GM19328 (cell line): ENCODE measurements at regions not wholly inside any gene's neighbourhood (a gene's known extent, or its start where the extent isn't known, plus 50 kb on each side); places are given as distances from the start of the nearest gene placed in this dataset.
"Not testable (repeated sequence)": the region's sequence is repeated elsewhere in the genome, so short reads cannot be mapped to it uniquely, and the experiment has no call there.

Experiments
- ATAC-seq: cut with Tn5 transposase; IDR thresholded peaks from one replicate; pipeline ENCODE4 v1.9.1; 2021; ENCODE audit warnings: mild to moderate bottlenecking, moderate library complexity; ENCODE audit not compliant: unreplicated experiment

DNA sequence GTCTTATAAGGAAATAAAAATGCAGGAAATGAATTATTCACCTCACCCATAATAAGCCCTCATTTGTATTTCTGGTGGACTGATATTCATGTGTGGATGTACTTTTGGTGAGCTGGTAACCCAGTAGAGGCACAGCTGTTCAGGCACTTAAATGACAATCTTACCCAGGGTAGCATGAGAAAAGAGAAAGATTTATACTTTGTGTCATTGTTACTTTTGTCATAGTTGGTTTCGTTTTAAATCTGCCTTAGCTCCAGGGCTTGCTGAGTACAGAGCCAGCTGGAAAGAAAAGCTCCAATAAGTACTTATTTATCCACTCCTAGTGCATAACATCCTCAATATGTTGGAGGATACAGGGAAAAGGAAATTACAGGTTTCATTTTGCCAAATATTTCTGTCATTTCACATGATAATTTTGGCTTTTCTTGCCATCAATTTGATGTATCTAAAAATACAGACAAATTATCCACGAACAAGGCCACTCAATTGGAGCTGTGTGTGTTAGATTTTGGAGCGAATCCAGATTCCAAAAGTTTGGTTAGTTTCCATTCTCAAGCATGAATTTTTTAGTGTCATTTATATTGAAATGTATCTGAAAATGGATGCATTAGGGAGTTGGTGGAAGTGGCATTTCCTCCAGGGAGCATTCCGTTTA lies 1276.1 kb upstream of the FAM98A start:
- ATAC-seq = no peak

DNA sequence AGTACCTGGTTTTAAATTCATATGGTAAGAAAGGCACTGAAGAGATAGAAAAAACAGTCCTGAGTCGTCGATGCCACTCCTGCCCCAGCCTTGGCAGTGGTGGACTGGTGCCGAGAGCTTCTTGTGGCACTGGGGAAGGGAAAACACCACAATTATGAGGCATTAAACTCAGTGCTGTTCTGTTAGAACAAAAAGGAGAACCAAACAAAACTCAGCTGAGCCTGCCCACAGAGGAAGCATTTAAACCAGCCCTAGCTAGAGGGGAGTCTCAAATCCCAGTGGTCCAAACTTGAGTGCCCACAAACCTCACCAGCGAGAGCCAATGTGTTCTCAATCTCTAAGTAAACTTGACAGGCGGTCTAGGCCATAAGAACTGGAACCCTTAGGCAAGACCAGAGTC lies 1254.5 kb upstream of the FAM98A start:
- ATAC-seq = no peak

DNA sequence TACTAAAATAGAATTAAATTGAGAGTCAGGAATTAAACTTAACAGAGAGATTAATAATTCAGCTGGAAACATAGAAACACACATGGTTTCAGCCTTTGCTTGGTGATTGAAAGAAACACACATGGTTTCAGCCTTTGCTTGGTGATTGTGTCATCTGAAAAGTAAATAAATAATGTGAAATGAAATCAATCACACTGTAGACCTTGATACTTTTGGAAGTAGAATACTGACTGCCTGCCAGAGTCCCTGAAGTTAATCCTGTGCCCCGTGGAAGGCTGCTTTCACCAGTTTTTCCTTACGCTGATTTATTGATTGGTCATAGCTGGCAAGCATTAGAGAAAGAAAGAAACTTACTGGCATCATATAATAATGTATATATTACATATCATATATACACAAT lies 1252.7 kb upstream of the FAM98A start:
- ATAC-seq = no peak

DNA sequence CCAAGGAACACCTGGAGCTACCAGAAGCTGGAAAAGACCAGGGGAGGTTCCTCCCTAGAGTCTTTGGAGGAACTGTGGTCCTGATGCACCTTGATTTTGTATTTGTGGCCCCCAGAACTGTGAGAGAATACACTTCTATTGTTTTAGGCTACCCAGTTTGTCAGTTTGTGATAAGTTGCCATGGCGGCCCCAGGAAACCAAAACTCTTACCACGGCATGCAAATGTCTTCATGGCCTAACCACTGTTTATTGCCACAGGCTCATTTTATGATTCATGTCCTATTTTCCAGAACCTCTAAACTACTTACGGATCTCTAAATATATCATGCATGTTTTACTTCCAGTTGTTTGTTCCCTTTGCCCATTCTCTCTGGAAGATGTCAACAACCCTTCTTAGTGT lies 1250.7 kb upstream of the FAM98A start:
- no peak for ATAC-seq

DNA sequence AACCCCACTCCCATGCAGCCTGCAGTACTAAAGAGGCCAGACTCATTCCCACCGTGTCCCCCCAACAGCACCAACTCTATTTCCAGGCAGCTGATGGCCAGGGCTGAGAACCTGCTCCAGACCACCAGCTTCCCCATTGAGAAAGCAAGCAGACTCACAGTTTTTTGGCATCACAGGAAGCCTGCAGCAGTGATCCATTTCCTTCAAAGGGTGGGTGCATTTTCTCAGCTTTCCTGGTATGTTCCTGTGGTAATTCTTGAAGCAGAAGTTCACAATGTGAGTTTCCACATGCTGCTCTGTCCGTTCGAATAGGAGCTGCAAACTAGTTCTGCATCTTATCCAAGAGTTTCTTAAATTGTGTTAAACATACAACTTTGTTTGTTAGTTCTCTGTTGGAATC lies 1249.6 kb upstream of the FAM98A start:
- ATAC-seq = no peak

DNA sequence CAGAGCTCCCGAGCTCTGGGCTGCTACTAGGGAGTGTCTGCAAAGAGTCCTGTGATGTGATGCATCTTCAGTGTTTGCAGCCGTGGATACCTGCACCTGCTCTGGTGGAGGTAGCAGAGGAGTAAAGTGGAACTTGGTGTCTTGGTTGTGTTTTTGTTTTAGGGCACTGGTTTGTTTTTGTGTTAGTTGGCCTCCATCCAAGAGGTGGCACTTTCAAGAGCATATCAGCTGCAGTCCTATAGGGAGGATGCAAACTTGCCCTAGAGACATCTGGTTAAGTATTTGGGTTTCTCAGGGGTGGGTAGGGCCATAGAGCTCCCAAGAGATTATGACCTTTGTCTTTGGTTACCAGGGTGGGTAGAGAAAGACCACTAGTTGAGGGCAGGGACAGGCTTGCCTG lies 1249.0 kb upstream of the FAM98A start:
- ATAC-seq = no peak

DNA sequence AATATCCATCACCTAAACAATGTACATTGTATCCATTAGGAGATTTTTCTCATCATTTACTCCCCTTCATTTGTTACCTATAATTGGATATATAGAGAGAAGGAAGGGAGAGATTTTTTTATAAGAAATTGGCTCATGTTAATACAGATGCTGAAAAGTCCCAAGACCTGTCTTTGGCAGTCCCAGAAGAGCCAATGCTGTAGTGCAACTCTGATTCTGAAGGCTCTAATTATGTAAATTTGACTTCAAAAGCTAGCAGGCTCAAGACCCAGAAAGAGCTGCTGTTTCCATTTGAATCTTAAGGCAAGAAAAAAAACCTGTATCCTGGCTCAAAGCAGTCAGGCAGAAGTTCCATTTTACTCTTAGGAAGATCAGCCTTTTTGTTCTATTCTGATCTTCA lies 1245.5 kb upstream of the FAM98A start:
- ATAC-seq = no peak

DNA sequence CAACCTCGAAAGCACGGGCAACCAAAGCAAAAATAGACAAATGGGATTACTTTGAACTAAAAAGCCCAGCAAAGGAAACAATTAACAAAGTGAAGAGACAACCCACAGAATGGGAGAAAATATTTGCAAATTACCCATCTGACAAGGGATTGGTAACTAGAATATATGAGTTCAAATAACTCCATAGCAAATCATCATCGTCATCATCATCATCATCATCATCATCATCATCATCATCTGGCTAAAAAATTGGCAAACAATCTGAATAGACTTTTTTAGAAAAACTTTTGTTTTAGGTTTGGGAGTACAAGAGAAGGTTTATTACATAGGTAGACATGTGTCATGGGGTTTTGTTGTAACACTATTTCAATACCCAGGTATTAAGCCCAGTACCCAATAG lies 1239.3 kb upstream of the FAM98A start:
- ATAC-seq = no peak

DNA sequence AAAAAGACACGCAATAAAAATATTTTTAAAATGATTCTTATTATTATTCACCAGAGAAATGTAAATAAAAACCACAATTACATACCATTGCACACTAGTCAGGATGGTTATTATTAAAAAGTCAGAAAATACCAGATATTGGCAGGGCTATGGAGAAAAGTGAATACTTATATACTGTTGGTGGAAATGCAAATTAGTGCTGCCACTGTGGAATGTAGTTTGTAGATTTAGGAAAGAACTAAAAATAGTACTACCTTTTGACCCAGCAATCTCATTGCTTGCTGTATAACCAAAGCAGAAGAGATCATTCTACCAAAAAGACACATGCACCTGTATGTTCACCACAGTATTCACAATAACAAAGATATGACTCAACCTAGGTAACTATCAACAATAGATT lies 1237.3 kb upstream of the FAM98A start:
- ATAC-seq = no peak

DNA sequence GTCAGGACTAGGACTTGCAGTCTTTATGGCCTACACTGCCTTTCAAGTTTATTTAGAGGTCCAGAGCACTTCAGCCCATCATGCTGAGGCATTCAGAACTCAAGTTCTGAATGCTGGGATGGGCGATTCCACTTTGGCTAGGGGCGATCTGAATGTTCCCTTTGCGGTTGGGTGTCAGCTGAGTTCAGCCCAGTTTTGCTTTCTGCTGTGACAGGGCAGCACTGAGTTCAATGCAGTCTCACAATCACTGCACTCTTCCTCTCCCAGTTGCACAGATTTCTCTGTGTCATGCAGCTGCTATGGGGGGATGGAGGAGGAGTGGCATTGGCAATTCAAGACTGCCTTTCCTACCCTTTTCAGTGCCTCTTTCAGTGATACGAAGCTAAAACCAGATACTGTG lies 1232.0 kb upstream of the FAM98A start:
- no peak for ATAC-seq

DNA sequence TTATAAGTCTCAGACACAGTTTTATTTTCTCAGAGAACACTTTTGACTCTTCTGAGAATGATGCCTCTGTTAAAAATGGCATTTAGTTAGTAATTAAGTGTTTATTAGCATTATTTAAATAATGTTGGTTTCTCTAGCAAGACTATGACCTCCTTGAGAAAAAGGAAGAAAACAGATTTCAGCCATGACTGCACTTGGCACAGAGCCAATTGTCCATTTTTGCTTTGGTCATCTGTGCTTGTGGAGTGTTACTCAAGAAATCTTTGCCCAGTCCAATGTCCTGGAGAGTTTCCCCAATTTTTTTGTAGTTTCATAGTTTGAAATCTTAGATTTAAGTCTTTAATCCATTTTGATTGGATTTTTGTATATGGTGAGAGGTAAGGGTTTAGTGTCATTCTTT lies 1229.4 kb upstream of the FAM98A start:
- ATAC-seq = no peak

DNA sequence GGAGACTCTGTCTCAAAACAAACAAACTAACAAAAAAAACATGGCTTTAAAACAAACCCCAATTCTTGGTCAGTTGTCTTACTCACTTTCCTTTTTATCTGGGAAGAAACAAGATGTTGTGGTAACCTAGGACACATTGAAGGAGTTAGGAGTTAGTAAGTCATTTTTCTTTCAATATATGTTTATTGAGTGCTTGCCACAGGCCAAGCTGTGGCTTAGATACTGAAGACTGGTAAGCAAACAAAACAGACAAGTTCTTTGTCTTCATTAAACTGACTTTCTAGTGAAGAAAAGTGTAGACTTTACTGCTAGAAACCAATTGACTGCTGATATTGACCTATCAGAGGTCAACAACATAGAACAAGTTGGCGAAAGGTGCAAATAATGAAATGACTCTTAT lies 1228.3 kb upstream of the FAM98A start:
- ATAC-seq = no peak

DNA sequence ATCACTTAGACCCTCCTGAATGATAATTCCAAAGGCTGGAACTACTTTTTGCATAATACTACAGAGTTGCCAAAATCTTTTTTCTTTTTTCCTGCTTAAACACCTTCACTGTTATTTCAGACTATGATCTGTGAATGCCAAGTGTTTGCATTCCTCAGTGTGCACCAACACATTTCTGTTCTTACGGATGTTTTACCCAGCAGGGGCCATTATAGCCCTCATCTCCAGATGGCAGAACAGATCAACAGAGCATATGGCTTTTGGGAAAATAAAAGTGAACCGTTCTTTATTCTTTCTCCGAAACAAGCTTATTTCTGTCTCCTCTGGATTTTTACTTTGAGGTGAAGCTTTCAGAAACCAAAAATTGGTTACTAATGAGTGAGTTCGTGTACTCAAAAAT lies 1226.6 kb upstream of the FAM98A start:
- no peak for ATAC-seq

DNA sequence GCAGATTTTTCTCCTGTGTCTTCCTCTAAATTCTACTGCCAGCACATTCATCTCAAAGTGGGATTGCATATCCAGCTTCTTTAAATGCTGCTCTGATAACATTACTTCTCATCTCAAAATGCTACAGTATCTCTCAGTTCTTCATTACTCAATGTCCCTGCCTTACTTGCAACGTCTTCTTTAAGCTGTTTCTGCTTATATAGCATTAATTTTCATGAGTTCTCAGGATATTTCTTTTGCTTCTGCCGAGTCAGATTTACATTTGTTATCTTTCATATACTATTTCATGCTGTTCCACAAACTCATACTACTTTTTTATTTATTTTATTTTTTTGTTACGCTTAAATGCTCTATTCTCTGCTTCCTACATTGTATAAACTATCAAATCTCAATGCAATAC lies 1223.5 kb upstream of the FAM98A start:
- no peak for ATAC-seq

DNA sequence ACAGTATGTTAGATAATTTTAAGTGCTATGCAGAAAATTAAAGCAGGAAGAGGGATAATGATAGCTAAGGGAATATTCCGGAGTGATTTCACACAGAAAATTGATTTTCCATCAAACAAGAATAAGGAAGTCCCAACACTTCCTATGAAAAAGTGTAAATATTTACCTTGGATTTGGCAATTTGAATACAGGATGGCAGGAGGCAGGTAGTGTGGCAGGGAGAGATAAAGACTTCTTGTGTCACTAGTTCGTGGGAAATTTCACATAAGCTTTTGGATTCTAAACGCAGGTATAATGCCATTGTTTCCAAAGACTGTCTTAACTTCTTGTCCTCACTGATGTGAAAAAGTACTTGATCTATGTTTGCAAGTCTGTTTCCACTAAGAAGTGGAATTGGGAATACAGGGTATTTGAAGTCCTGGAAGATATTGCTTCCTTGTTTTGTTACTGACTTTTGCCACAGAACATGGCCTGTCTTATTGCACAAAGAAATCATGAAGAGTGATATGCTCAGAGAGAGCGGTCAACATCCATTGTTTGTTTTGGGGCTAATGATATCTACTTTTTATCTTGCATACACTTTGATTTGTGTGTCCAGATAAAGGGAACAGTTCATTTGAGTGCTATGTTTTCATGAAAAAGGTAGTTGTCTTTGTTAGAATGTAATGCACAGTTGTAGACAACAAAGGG lies 1216.1 kb upstream of the FAM98A start:
- no peak for ATAC-seq

DNA sequence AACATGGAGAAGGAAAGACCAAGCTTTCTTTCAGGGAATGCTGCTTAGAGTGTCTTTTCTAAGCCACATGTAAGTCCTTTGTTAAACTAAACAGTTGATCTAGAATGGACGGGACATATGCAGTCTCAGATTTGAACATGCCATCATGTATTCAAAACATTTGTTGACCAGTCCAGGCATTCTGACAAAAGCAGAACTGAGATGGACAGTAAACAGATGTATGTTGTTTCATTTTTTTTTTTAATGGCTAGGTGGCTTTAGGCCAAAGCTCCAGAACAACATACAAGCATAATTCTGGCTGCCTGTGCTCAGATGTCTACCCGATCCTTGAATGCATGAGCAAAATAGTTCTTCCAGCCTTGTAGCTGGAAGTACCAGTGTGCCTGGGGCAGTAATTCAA lies 1211.4 kb upstream of the FAM98A start:
- no peak for ATAC-seq

DNA sequence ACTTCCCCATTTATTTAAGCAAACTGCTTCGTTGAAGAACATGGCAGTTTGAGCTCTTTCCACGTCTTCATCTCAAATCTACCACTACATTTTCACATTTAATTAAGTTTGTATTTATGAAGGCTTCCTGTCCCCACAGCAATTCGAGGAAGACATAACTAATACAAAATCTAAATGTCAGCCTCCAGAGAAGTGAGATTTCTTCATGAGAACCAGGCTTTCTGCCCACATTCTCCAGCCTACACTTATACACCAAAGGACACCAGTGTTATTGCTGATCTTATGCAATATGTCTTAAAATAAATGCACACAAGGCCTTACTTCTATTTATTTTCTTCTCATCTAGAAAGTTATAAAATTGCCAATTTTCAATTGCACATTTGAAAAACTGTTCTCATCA lies 1209.3 kb upstream of the FAM98A start:
- no peak for ATAC-seq

DNA sequence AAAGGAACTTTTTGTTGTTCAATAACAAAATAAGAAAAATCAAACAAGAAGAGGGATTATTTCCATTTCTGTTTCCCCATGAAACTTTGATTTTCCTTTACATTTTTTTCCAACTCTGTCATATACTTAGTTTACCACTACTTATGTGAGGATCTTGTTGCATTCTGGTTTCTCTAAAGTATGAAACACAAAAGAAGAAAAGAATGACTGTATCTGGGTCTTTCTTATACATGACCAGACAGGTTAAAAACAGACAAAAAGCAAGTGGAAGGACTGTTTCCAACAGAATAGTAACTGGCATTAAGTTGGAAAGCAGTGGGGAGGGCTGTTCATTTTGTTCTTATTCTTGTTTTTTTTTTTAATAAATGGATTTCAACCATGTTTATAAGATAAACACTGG lies 1207.8 kb upstream of the FAM98A start:
- ATAC-seq = no peak

DNA sequence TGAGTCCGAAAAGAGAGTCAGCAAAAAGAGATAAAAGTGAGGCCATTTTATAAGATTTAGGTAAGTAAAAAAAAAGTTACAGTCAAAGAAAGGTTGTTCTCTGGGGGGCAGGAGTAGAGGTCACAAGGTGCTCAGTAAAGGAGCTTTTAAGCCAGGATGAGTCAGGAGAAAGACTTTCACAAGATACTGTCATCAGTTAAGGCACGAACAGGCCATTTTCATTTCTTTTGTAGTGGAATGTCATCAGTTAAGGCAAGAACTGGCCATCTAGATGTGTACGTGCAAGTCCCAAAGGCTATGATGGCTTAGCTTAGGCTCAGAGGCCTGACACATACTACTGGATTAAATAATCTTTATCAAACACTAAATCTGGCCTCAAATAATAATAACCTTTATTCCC lies 1207.3 kb upstream of the FAM98A start:
- ATAC-seq = no peak

DNA sequence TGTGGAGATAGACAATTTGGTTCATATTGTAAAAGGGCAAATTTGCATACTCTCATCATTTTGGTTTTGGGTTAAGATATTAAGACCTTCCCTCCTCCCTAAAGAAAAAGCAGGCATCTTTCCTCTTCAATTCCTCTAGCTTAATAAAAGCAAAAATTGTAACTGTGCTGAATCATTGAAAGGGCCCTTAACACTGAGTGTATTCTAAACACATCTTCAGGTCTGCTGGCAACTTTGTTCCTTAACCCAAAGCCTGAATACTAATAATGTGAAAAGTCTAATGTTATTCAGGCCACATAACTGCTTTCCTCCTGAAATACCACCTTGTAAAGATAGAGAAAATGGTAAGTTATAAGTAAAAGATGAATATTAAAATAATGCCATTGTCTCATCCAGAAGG lies 1200.5 kb upstream of the FAM98A start:
- no peak for ATAC-seq

DNA sequence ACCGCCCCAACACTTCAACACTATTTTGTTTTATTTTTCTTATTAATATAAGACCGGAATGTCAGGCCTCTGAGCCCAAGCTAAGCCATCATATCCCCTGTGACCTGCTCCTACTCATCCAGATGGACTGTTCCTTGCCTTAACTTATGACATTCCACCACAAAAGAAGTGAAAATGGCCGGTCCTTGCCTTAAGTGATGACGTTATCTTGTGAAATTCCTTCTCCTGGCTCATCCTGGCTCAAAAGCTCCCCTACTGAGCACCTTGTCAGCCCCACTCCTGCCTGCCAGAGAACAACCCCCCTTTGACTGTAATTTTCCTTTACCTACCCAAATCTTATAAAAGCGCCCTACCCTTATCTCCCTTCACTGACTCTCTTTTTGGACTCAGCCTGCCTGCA lies 1196.5 kb upstream of the FAM98A start:
- ATAC-seq = not testable (repeated sequence)

DNA sequence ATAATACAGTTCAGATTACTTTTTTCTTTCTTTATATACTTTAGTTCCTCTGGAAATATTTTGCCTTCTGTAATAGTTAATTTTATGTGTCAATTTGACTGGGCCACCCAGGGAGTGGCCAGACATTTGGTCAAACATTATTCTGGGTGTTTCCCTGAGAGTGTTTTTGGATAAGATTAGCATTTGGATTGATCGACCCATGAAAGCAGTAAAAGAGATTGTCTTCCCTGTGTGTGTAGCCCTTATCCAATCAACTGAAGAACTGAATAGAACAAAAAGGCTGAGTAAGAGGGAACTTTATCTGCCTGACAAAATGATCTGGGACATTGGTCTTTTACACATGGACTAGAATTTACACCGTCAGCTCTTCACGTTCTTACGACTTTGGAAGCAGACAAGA lies 1190.1 kb upstream of the FAM98A start:
- ATAC-seq = no peak

DNA sequence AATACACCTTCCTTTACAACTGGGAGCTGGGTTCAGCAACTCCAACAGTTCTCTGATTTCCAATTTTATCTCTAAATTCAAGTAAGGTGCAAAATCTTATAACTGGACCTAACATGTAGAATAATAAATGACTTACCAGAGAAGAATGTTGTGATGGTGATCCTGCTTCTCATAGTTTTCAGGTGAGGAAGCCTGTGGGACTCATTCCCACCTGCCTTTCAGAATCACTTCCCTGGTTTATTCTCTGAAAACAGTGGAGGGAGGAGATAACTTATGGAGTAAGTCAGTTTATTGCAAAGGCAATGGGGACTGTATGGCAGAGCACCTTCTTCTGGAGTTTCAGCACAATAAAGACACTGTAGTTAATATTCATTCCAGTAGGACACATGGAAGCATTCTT lies 1188.2 kb upstream of the FAM98A start:
- ATAC-seq = no peak
